Mesothelial cell of epicardium (in vitro differentiated cells): ENCODE measurements at regions not wholly inside any gene's neighbourhood (a gene's known extent, or its start where the extent isn't known, plus 50 kb on each side); places are given as distances from the start of the nearest gene placed in this dataset.

Source experiments
- DNase-seq, 2 experiments: peaks; one replicate each; pipeline ENCODE4 v3.0.0; 2021; ENCODE audit warnings: low spot score in 2 of 2; ENCODE audit not compliant: unreplicated experiment in 2 of 2
- H3K27ac Mint-ChIP-seq: 2 replicates; pipeline ENCODE4 v1.8.0; 2021; ENCODE audit warnings: mixed read lengths
- H3K27me3 Mint-ChIP-seq: 2 replicates; pipeline ENCODE4 v1.8.0; 2021; ENCODE audit warnings: low read depth, mixed read lengths
- H3K36me3 Mint-ChIP-seq: 2 replicates; pipeline ENCODE4 v1.8.0; 2021; ENCODE audit warnings: mixed read lengths
- H3K4me1 Mint-ChIP-seq: 2 replicates; pipeline ENCODE4 v1.8.0; 2021; ENCODE audit warnings: mixed read lengths
- H3K4me3 Mint-ChIP-seq: 2 replicates; pipeline ENCODE4 v1.8.0; 2021; ENCODE audit warnings: mild to moderate bottlenecking, moderate library complexity, mixed read lengths
- H3K9me3 Mint-ChIP-seq: 2 replicates; pipeline ENCODE4 v1.8.0; 2021; ENCODE audit warnings: mixed read lengths
- CTCF ChIP-seq: fragments of 200-600 bp; sonication (generic); IDR thresholded peaks from one replicate; pipeline ENCODE4 v1.5.0; 2021; ENCODE audit warnings: antibody characterized with exemption; ENCODE audit not compliant: unreplicated experiment

- no peak for TF ChIP-seq CTCF
- no peaks in the 10 kb centered on the region for H3K4me1 Mint-ChIP-seq
- no peak overlapping the region for H3K4me3 Mint-ChIP-seq
- DNase-seq: no peak
- H3K27ac Mint-ChIP-seq: no peak overlapping the region
- no peaks in the 10 kb centered on the region for H3K9me3 Mint-ChIP-seq
- no peaks in the 10 kb centered on the region for H3K27me3 Mint-ChIP-seq
- H3K36me3 Mint-ChIP-seq: no peaks in the 10 kb centered on the region
These were observed 241.8 kb downstream of the CPS1 start for GRCh38 chr2:210798180-210798579.

GRCh38 chr2:210814251-210815025 is 258.0 kb downstream of the CPS1 start:
- H3K27ac Mint-ChIP-seq: no peak overlapping the region
- H3K36me3 Mint-ChIP-seq: peaks cover 4% of the 10 kb centered on the region
- H3K4me1 Mint-ChIP-seq: peaks cover 4% of the 10 kb centered on the region
- H3K9me3 Mint-ChIP-seq: peaks cover 21% of the 10 kb centered on the region
- no peak for TF ChIP-seq CTCF
- H3K27me3 Mint-ChIP-seq: no peaks in the 10 kb centered on the region
- no peak overlapping the region for H3K4me3 Mint-ChIP-seq
- no peak for DNase-seq

GRCh38 chr2:210816769-210817168 is 260.4 kb downstream of the CPS1 start:
- Mint-ChIP-seq H3K27me3 (no peaks in the 10 kb centered on the region), H3K9me3 (peaks cover 11% of the 10 kb centered on the region), H3K27ac (no peak overlapping the region), H3K4me3 (no peak overlapping the region), H3K36me3 (no peaks in the 10 kb centered on the region), H3K4me1 (peaks cover 4% of the 10 kb centered on the region)
- DNase-seq: no peak
- TF ChIP-seq CTCF: no peak

- Mint-ChIP-seq H3K27ac (no peak overlapping the region), H3K4me1 (peaks cover 4% of the 10 kb centered on the region), H3K36me3 (no peaks in the 10 kb centered on the region), H3K9me3 (peaks cover 11% of the 10 kb centered on the region), H3K4me3 (no peak overlapping the region), H3K27me3 (no peaks in the 10 kb centered on the region)
- no peak for DNase-seq
- no peak for TF ChIP-seq CTCF
These were observed 262.1 kb downstream of the CPS1 start for GRCh38 chr2:210818473-210818872.

- H3K4me1 Mint-ChIP-seq: no peaks in the 10 kb centered on the region
- H3K4me3 Mint-ChIP-seq: no peak overlapping the region
- no peaks in the 10 kb centered on the region for H3K36me3 Mint-ChIP-seq
- DNase-seq: no peak
- no peak overlapping the region for H3K27ac Mint-ChIP-seq
- no peaks in the 10 kb centered on the region for H3K27me3 Mint-ChIP-seq
- no peak for TF ChIP-seq CTCF
- H3K9me3 Mint-ChIP-seq: peaks cover 21% of the 10 kb centered on the region
These were observed 277.0 kb downstream of the CPS1 start for GRCh38 chr2:210833403-210833802.
